ENCODE measurements at regions not wholly inside any gene's neighbourhood (a gene's known extent, or its start where the extent isn't known, plus 50 kb on each side); places are given as distances from the start of the nearest gene placed in this dataset.

- WGBS, result 97% methylated on average over 5 of the region's 5 CpGs
Observed at GRCh38 chr9:135012166-135012565, 75.3 kb upstream of the OLFM1 start.

GRCh38 chr9:135014311-135015010 is 73.0 kb upstream of the OLFM1 start:
- H3K4me1 ChIP-seq, result peaks cover 7% of the 10 kb centered on the region
- H3K27me3 ChIP-seq, result peaks cover 25% of the 10 kb centered on the region
- no peaks in the 10 kb centered on the region for H3K9me3 ChIP-seq
- no peaks in the 10 kb centered on the region for H3K36me3 ChIP-seq
- H3K27ac ChIP-seq, result no peak overlapping the region
- DNase-seq (ENCODE audit: low spot score in 2 of 2), result no peak
- TF ChIP-seq CTCF (IDR thresholded peaks at IDR 0.05) (no peak), EP300 (IDR thresholded peaks at IDR 0.05) (no peak), POLR2AphosphoS5 (IDR thresholded peaks at IDR 0.05) (no peak), POLR2A (IDR thresholded peaks at IDR 0.05) (no peak)
- H3K4me3 ChIP-seq, result no peak overlapping the region
- WGBS, result 85% methylated on average over 22 of the region's 24 CpGs

More at GRCh38 chr9:135012166-135012565, 75.3 kb upstream of the OLFM1 start:
- Histone ChIP-seq H3K4me3 (no peak overlapping the region), H3K4me1 (peaks cover 7% of the 10 kb centered on the region), H3K27me3 (peaks cover 22% of the 10 kb centered on the region), H3K27ac (no peak overlapping the region), H3K9me3 (no peaks in the 10 kb centered on the region), H3K36me3 (no peaks in the 10 kb centered on the region)
- no peak for TF ChIP-seq POLR2AphosphoS5 (IDR thresholded peaks at IDR 0.05)
- TF ChIP-seq POLR2A (IDR thresholded peaks at IDR 0.05), result no peak
- no peak for TF ChIP-seq EP300 (IDR thresholded peaks at IDR 0.05)
- TF ChIP-seq CTCF (IDR thresholded peaks at IDR 0.05), result no peak
- DNase-seq (ENCODE audit: low spot score in 2 of 2), result no peak

- WGBS, result 100% methylated on average over 4 of the region's 13 CpGs
- H3K27me3 ChIP-seq, result peaks cover 25% of the 10 kb centered on the region
- no peaks in the 10 kb centered on the region for H3K9me3 ChIP-seq
- TF ChIP-seq POLR2A (IDR thresholded peaks at IDR 0.05) (no peak), EP300 (IDR thresholded peaks at IDR 0.05) (no peak), CTCF (IDR thresholded peaks at IDR 0.05) (no peak)
- no peak overlapping the region for H3K4me3 ChIP-seq
- no peak for DNase-seq (ENCODE audit: low spot score in 2 of 2)
- no peaks in the 10 kb centered on the region for H3K36me3 ChIP-seq
- H3K27ac ChIP-seq, result no peak overlapping the region
- H3K4me1 ChIP-seq, result peaks cover 7% of the 10 kb centered on the region
Observed at GRCh38 chr9:135015096-135015495, 72.4 kb upstream of the OLFM1 start.

GRCh38 chr9:135015565-135015964 is 71.9 kb upstream of the OLFM1 start:
- Histone ChIP-seq H3K36me3 (no peaks in the 10 kb centered on the region), H3K4me3 (no peak overlapping the region), H3K27ac (no peak overlapping the region), H3K9me3 (no peaks in the 10 kb centered on the region), H3K27me3 (peaks cover 25% of the 10 kb centered on the region), H3K4me1 (peaks cover 7% of the 10 kb centered on the region)
- no peak for DNase-seq (ENCODE audit: low spot score in 2 of 2)
- TF ChIP-seq POLR2AphosphoS5 (IDR thresholded peaks at IDR 0.05) (no peak), EP300 (IDR thresholded peaks at IDR 0.05) (no peak), POLR2A (IDR thresholded peaks at IDR 0.05) (no peak), CTCF (IDR thresholded peaks at IDR 0.05) (no peak)
- WGBS, result 76% methylated on average over 6 of the region's 6 CpGs

- H3K4me3 ChIP-seq, result no peak overlapping the region
- peaks cover 25% of the 10 kb centered on the region for H3K27me3 ChIP-seq
- no peak for DNase-seq (ENCODE audit: low spot score in 2 of 2)
- H3K27ac ChIP-seq, result no peak overlapping the region
- TF ChIP-seq POLR2A (IDR thresholded peaks at IDR 0.05) (no peak), EP300 (IDR thresholded peaks at IDR 0.05) (no peak), POLR2AphosphoS5 (IDR thresholded peaks at IDR 0.05) (no peak), CTCF (IDR thresholded peaks at IDR 0.05) (no peak)
- peaks cover 7% of the 10 kb centered on the region for H3K4me1 ChIP-seq
- H3K36me3 ChIP-seq, result no peaks in the 10 kb centered on the region
- WGBS, result 68% methylated on average over 14 of the region's 14 CpGs
- H3K9me3 ChIP-seq, result no peaks in the 10 kb centered on the region
Observed at GRCh38 chr9:135016037-135016640, 71.3 kb upstream of the OLFM1 start.
